Vagina (tissue), 2 donors: ENCODE measurements at regions not wholly inside any gene's neighbourhood (a gene's known extent, or its start where the extent isn't known, plus 50 kb on each side); places are given as distances from the start of the nearest gene placed in this dataset.
"Not testable (repeated sequence)": the region's sequence is repeated elsewhere in the genome, so short reads cannot be mapped to it uniquely, and the experiment has no call there.

Source experiments
- POLR2A ChIP-seq, 2 donors: fragments of 450-650 bp; IDR thresholded peaks; one replicate each; pipeline ENCODE4 v1.6.1; 2017; ENCODE audit warnings: antibody characterized with exemption in 2 of 2, mild to moderate bottlenecking in 2 of 2, moderate library complexity in 2 of 2
- TF ChIP-seq, protein P1 (sequence below), 3 experiments: fragments of 450-650 bp in 2 of 3; fragments of 200-600 bp in 1 of 3; sonication (generic) in 1 of 3; IDR thresholded peaks; one replicate each; pipeline ENCODE4 v1.5.1; 2017 to 2019; ENCODE audit warnings: antibody characterized with exemption in 3 of 3, mild to moderate bottlenecking in 2 of 3, moderate library complexity in 2 of 3

DNA sequence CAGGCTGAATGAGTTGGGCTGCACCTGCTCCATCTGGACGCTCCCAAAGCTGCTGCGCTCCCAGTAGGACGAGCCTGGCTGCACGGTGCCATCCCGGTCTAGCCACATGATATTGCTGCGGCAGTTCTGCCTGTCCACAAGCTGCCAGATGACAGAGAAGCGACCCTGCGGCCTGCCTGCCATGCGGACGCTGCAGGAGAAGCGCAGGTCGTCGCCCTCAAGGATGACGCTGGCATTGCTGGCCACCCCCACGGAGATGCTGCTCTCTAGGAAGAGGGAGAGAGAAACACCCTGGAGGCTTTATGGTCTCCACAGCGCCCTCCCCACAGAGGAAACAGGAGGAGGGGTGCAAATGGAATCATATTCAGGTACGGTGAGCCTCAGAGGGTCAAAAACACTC is 887.3 kb downstream of the TUBA3C start:
- TF ChIP-seq, protein P1, sequence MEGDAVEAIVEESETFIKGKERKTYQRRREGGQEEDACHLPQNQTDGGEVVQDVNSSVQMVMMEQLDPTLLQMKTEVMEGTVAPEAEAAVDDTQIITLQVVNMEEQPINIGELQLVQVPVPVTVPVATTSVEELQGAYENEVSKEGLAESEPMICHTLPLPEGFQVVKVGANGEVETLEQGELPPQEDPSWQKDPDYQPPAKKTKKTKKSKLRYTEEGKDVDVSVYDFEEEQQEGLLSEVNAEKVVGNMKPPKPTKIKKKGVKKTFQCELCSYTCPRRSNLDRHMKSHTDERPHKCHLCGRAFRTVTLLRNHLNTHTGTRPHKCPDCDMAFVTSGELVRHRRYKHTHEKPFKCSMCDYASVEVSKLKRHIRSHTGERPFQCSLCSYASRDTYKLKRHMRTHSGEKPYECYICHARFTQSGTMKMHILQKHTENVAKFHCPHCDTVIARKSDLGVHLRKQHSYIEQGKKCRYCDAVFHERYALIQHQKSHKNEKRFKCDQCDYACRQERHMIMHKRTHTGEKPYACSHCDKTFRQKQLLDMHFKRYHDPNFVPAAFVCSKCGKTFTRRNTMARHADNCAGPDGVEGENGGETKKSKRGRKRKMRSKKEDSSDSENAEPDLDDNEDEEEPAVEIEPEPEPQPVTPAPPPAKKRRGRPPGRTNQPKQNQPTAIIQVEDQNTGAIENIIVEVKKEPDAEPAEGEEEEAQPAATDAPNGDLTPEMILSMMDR (IDR thresholded peaks at IDR 0.05): not testable (repeated sequence)
- not testable (repeated sequence) for TF ChIP-seq POLR2A (IDR thresholded peaks at IDR 0.05)
